Panc1 (cell line): ENCODE measurements at regions not wholly inside any gene's neighbourhood (a gene's known extent, or its start where the extent isn't known, plus 50 kb on each side); places are given as distances from the start of the nearest gene placed in this dataset.

Experiments
- ATAC-seq: fragments of 200-7000 bp; cut with Tn5 transposase; 2 replicates; pipeline ENCODE4 v1.9.1; 2020; ENCODE audit warnings: mild to moderate bottlenecking, moderate library complexity
- BruUV-seq: library from RNA; stranded (reverse); fragments of 400-500 nt; replicated peaks from 2 replicates; lab custom pipeline; 2021; lab: Mats Ljungman, UMichigan
- CTCF ChIA-PET: fragments of 300-600 bp; sonication (Branson Sonifier 250); formaldehyde crosslinking; loops from one replicate; lab custom pipeline; 2022; ENCODE audit warnings: antibody characterized with exemption; lab: Charles Lee
- POLR2A ChIA-PET: fragments of 300-600 bp; sonication (Branson Sonifier 250); formaldehyde crosslinking; loops from one replicate; lab custom pipeline; 2022; ENCODE audit warnings: antibody characterized with exemption; lab: Charles Lee
- DNase-seq: peaks from one replicate; pipeline ENCODE4 v3.0.0-alpha.2; 2010; ENCODE audit warnings: low read depth, low spot score
- H3K27ac ChIP-seq: 2 replicates; pipeline ENCODE4 v1.5.1; 2011; ENCODE audit warnings: mild to moderate bottlenecking, low read length, inconsistent platforms
- H3K27me3 ChIP-seq: fragments of 200-500 bp; sonication (Bioruptor generic); 2 replicates; pipeline ENCODE4 v1.6.0; 2014; ENCODE audit warnings: low read length, inconsistent platforms; ENCODE audit not compliant: control insufficient read depth, insufficient read depth
- H3K36me3 ChIP-seq: fragments of 200-500 bp; sonication (Bioruptor generic); 2 replicates; pipeline ENCODE4 v1.5.1; 2014; ENCODE audit warnings: inconsistent platforms, mild to moderate bottlenecking, low read length, moderate library complexity; ENCODE audit not compliant: control insufficient read depth, insufficient read depth
- H3K4me1 ChIP-seq: 2 replicates; pipeline ENCODE4 v1.5.1; 2011; ENCODE audit warnings: inconsistent platforms, mild to moderate bottlenecking, low read length, moderate library complexity; ENCODE audit not compliant: control insufficient read depth, insufficient read depth
- H3K4me3 ChIP-seq, 2 experiments: 2 replicates each; pipeline ENCODE4 v1.5.1; 2011 to 2012; ENCODE audit warnings: low read depth in 2 of 2, low read length in 2 of 2, mild to moderate bottlenecking in 2 of 2, inconsistent platforms in 1 of 2, moderate library complexity in 1 of 2
- H3K9me3 ChIP-seq: fragments of 200-500 bp; sonication (Bioruptor generic); 2 replicates; pipeline ENCODE4 v1.5.1; 2014; ENCODE audit warnings: low read depth, mild to moderate bottlenecking, inconsistent platforms, low read length, moderate library complexity; ENCODE audit not compliant: control insufficient read depth, insufficient read depth
- POLR2AphosphoS5 ChIP-seq: IDR thresholded peaks from 2 replicates; pipeline ENCODE4 v1.6.1; 2012; ENCODE audit warnings: mild to moderate bottlenecking, low read depth, low read length, moderate library complexity
- SIN3A ChIP-seq: IDR thresholded peaks from 2 replicates; pipeline ENCODE4 v1.6.1; 2012; ENCODE audit warnings: low read depth, mild to moderate bottlenecking, low read length, moderate library complexity, borderline replicate concordance; ENCODE audit not compliant: insufficient read depth
- TCF7L2 ChIP-seq: IDR thresholded peaks from 2 replicates; pipeline ENCODE4 v1.6.1; 2011; ENCODE audit warnings: mild to moderate bottlenecking, low read depth, low read length, inconsistent platforms
- in situ Hi-C: cut with HindIII; loops from 2 replicates; pipeline ENCODE4 v1.10.0; 2016; ENCODE audit warnings: low sequenced_read_pairs, low pct_unique_long_range_greater_than_20kb
- intact Hi-C: fragments of 100-400 bp; cut with micrococcal nuclease; formaldehyde crosslinking; loops from one replicate; pipeline ENCODE4 v1.10.0; 2022; ENCODE audit not compliant: unreplicated experiment
- TF ChIP-seq, protein P1 (sequence below), 2 experiments: IDR thresholded peaks; 2 replicates each; pipeline ENCODE4 v1.6.1; 2011 to 2012; ENCODE audit warnings: low read depth in 2 of 2, control low read depth in 1 of 2, low read length in 1 of 2, mild to moderate bottlenecking in 1 of 2, moderate library complexity in 1 of 2; ENCODE audit not compliant: insufficient read depth in 1 of 2
- TF ChIP-seq, protein P2 (sequence below): fragments of 450-650 bp; IDR thresholded peaks from 2 replicates; pipeline ENCODE4 v1.5.1; 2017; ENCODE audit warnings: mild to moderate bottlenecking

DNA sequence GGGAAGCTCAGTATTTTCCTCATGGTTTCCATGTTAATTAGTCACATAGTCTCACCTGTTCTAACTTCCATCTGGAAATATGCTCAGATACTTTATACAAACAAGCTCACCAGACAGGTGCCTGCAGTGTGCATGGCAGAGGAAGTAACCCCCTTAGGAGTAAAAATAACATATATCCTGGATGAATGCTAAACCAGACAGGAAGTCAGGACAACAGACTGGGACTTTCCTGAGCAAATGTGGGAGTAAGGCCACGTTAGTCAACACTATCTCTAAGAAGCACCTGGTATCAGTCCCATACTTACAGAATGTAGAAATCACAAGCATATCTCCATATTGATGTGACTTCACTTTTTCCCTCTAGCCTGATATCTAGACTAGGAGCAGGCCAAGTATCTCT lies 128.4 kb downstream of the SEC61B start:
- DNase-seq (no peak), ATAC-seq (no peak)
- Histone ChIP-seq H3K4me1 (no peaks in the 10 kb centered on the region), H3K9me3 (no peaks in the 10 kb centered on the region), H3K27ac (no peak overlapping the region), H3K4me3 (no peak overlapping the region), H3K27me3 (no peaks in the 10 kb centered on the region), H3K36me3 (no peaks in the 10 kb centered on the region)
- ChIA-PET CTCF (no interaction called here), POLR2A (no interaction called here)
- no TSS peak for BruUV-seq
- intact Hi-C loops = no loop called here
- TF ChIP-seq, protein P1, sequence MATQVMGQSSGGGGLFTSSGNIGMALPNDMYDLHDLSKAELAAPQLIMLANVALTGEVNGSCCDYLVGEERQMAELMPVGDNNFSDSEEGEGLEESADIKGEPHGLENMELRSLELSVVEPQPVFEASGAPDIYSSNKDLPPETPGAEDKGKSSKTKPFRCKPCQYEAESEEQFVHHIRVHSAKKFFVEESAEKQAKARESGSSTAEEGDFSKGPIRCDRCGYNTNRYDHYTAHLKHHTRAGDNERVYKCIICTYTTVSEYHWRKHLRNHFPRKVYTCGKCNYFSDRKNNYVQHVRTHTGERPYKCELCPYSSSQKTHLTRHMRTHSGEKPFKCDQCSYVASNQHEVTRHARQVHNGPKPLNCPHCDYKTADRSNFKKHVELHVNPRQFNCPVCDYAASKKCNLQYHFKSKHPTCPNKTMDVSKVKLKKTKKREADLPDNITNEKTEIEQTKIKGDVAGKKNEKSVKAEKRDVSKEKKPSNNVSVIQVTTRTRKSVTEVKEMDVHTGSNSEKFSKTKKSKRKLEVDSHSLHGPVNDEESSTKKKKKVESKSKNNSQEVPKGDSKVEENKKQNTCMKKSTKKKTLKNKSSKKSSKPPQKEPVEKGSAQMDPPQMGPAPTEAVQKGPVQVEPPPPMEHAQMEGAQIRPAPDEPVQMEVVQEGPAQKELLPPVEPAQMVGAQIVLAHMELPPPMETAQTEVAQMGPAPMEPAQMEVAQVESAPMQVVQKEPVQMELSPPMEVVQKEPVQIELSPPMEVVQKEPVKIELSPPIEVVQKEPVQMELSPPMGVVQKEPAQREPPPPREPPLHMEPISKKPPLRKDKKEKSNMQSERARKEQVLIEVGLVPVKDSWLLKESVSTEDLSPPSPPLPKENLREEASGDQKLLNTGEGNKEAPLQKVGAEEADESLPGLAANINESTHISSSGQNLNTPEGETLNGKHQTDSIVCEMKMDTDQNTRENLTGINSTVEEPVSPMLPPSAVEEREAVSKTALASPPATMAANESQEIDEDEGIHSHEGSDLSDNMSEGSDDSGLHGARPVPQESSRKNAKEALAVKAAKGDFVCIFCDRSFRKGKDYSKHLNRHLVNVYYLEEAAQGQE (IDR thresholded peaks at IDR 0.05; ENCODE audit: insufficient read depth in 1 of 2, low read depth in 2 of 2, low read length in 1 of 2) = no peak
- TF ChIP-seq POLR2AphosphoS5 = no peak
- TF ChIP-seq, protein P2, sequence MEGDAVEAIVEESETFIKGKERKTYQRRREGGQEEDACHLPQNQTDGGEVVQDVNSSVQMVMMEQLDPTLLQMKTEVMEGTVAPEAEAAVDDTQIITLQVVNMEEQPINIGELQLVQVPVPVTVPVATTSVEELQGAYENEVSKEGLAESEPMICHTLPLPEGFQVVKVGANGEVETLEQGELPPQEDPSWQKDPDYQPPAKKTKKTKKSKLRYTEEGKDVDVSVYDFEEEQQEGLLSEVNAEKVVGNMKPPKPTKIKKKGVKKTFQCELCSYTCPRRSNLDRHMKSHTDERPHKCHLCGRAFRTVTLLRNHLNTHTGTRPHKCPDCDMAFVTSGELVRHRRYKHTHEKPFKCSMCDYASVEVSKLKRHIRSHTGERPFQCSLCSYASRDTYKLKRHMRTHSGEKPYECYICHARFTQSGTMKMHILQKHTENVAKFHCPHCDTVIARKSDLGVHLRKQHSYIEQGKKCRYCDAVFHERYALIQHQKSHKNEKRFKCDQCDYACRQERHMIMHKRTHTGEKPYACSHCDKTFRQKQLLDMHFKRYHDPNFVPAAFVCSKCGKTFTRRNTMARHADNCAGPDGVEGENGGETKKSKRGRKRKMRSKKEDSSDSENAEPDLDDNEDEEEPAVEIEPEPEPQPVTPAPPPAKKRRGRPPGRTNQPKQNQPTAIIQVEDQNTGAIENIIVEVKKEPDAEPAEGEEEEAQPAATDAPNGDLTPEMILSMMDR = no peak
- TF ChIP-seq SIN3A = no peak
- no peak for TF ChIP-seq TCF7L2
- in situ Hi-C loops = no loop called here

DNA sequence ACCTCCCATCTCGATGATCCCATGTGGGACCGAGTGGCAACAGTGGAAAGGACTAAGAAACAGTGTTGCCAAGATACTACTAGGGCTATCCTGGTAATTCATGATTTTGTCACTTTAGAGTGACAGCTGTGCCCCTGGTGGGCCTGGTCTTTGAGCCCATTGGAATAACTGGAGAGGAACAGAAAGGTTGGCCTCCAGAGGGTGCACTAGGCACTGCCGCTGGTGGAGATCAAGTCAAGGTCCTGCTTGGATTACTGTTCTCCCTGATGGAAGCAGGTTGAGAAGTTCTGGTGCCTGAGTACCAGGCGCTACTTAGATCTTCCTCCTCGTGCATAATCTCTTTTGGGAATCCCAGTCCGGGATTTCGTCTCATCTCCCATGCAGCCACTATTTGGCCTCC lies 129.6 kb downstream of the SEC61B start:
- ChIA-PET CTCF (no interaction called here), POLR2A (no interaction called here)
- Histone ChIP-seq H3K27me3 (no peaks in the 10 kb centered on the region; the same call in 1 of the 2 replicates), H3K9me3 (no peaks in the 10 kb centered on the region), H3K27ac (no peak overlapping the region), H3K4me1 (no peaks in the 10 kb centered on the region), H3K4me3 (no peak overlapping the region), H3K36me3 (no peaks in the 10 kb centered on the region)
- intact Hi-C loops = no loop called here
- TF ChIP-seq SIN3A = no peak
- no peak for TF ChIP-seq POLR2AphosphoS5
- TF ChIP-seq, protein P1 (IDR thresholded peaks at IDR 0.05; ENCODE audit: insufficient read depth in 1 of 2, low read depth in 2 of 2, low read length in 1 of 2) = no peak
- TF ChIP-seq, protein P2 = no peak
- TF ChIP-seq TCF7L2 = no peak
- in situ Hi-C loops = no loop called here
- ATAC-seq (no peak), DNase-seq (no peak)
- no TSS peak for BruUV-seq
